ENCODE measurements at regions not wholly inside any gene's neighbourhood (a gene's known extent, or its start where the extent isn't known, plus 50 kb on each side); places are given as distances from the start of the nearest gene placed in this dataset.
A peak's percentile ranks its signal among the peaks of the same experiment; 100 is the strongest.

GRCh38 chr13:109883181-109884180 is 97.1 kb upstream of the IRS2 start:
- intact Hi-C loops (cut with DNase I): no loop called here
- Histone ChIP-seq H3K4me1 (no peaks in the 10 kb centered on the region), H3K36me3 (no peaks in the 10 kb centered on the region), H3K4me3 (no peak overlapping the region), H3K27me3 (no peaks in the 10 kb centered on the region), H3K9me3 (no peaks in the 10 kb centered on the region), H3K27ac (replicated peaks in 1 of 4) (no peak overlapping the region)
- no peak for DNase-seq (ENCODE audit: extremely low spot score)
- TF ChIP-seq CTCF (IDR thresholded peaks at IDR 0.05) (no peak), POLR2AphosphoS5 (IDR thresholded peaks at IDR 0.05) (no peak)
- 85% methylated on average over 20 of the region's 20 CpGs for WGBS

GRCh38 chr13:109881961-109882558 is 95.7 kb upstream of the IRS2 start:
- intact Hi-C loops (cut with DNase I): no loop called here
- TF ChIP-seq POLR2A (IDR thresholded peaks at IDR 0.05; ENCODE audit: low read depth): no peak
- TF ChIP-seq EP300 (IDR thresholded peaks at IDR 0.05): no peak
- TF ChIP-seq CTCF (IDR thresholded peaks at IDR 0.05): no peak
- TF ChIP-seq POLR2AphosphoS5 (IDR thresholded peaks at IDR 0.05): no peak
- H3K36me3 ChIP-seq: no peaks in the 10 kb centered on the region

GRCh38 chr13:109881347-109881725 is 95.0 kb upstream of the IRS2 start:
- Histone ChIP-seq H3K9me3 (no peaks in the 10 kb centered on the region), H3K4me1 (peaks cover 0 to 1% (median under 1%) of the 10 kb centered on the region in 4 donors), H3K4me3 (no peak overlapping the region), H3K27ac (replicated peaks in 1 of 4) (no peak overlapping the region), H3K27me3 (no peaks in the 10 kb centered on the region), H3K36me3 (no peaks in the 10 kb centered on the region)
- no peak for TF ChIP-seq POLR2AphosphoS5 (IDR thresholded peaks at IDR 0.05)
- TF ChIP-seq EP300 (IDR thresholded peaks at IDR 0.05): no peak
- TF ChIP-seq POLR2A (IDR thresholded peaks at IDR 0.05; ENCODE audit: low read depth): no peak
- TF ChIP-seq CTCF (IDR thresholded peaks at IDR 0.05): no peak
- peak; percentile 53 for DNase-seq (ENCODE audit: extremely low spot score)
- intact Hi-C loops (cut with DNase I): no loop called here
- 92% methylated on average over 14 of the region's 14 CpGs for WGBS

More at GRCh38 chr13:109881961-109882558, 95.7 kb upstream of the IRS2 start:
- Histone ChIP-seq H3K4me1 (no peaks in the 10 kb centered on the region), H3K27me3 (no peaks in the 10 kb centered on the region), H3K4me3 (no peak overlapping the region), H3K27ac (replicated peaks in 1 of 4) (no peak overlapping the region), H3K9me3 (no peaks in the 10 kb centered on the region)
- 80% methylated on average over 14 of the region's 14 CpGs for WGBS
- DNase-seq (ENCODE audit: extremely low spot score): peak; percentile 72

GRCh38 chr13:109880371-109881346 is 94.3 kb upstream of the IRS2 start:
- Histone ChIP-seq H3K4me1 (peaks cover 1 to 8% (median 6%) of the 10 kb centered on the region in 4 donors), H3K27me3 (no peaks in the 10 kb centered on the region), H3K36me3 (no peaks in the 10 kb centered on the region), H3K27ac (replicated peaks in 1 of 4) (no peak overlapping the region), H3K9me3 (no peaks in the 10 kb centered on the region), H3K4me3 (no peak overlapping the region)
- intact Hi-C loops (cut with DNase I): no loop called here
- TF ChIP-seq POLR2A (IDR thresholded peaks at IDR 0.05; ENCODE audit: low read depth) (no peak), CTCF (IDR thresholded peaks at IDR 0.05) (no peak), POLR2AphosphoS5 (IDR thresholded peaks at IDR 0.05) (no peak), EP300 (IDR thresholded peaks at IDR 0.05) (no peak)
- 70% methylated on average over 33 of the region's 35 CpGs for WGBS
- DNase-seq (ENCODE audit: extremely low spot score): peak; percentile 60
